Muscle layer of duodenum (tissue), 2 donors: ENCODE measurements at regions not wholly inside any gene's neighbourhood (a gene's known extent, or its start where the extent isn't known, plus 50 kb on each side); places are given as distances from the start of the nearest gene placed in this dataset.

Source experiments
- H3K27ac ChIP-seq: one replicate; pipeline ENCODE4 v1.7.0; 2013; ENCODE audit warnings: mild to moderate bottlenecking, low read length
- H3K27me3 ChIP-seq: one replicate; pipeline ENCODE4 v1.7.0; 2013; ENCODE audit warnings: low read depth, mild to moderate bottlenecking, control low read depth, low read length
- H3K36me3 ChIP-seq, 2 donors: one replicate each; pipeline ENCODE4 v1.7.0; 2013; ENCODE audit warnings: low read length in 2 of 2, control low read depth in 1 of 2, mild to moderate bottlenecking in 1 of 2; ENCODE audit not compliant: insufficient read depth in 2 of 2, control insufficient read depth in 1 of 2
- H3K4me1 ChIP-seq, 2 donors: one replicate each; pipeline ENCODE4 v1.7.0; 2013; ENCODE audit warnings: low read length in 2 of 2, mild to moderate bottlenecking in 2 of 2, control low read depth in 1 of 2, moderate library complexity in 1 of 2; ENCODE audit not compliant: insufficient read depth in 2 of 2, control insufficient read depth in 1 of 2
- H3K4me3 ChIP-seq, 2 donors: one replicate each; pipeline ENCODE4 v1.7.0; 2013; ENCODE audit warnings: low read length in 2 of 2, low read depth in 1 of 2, mild to moderate bottlenecking in 1 of 2
- H3K9me3 ChIP-seq, 2 donors: one replicate each; pipeline ENCODE4 v1.7.0; 2013; ENCODE audit warnings: low read length in 2 of 2, control low read depth in 1 of 2, mild to moderate bottlenecking in 1 of 2; ENCODE audit not compliant: control insufficient read depth in 1 of 2
- donor health status: healthy.

GRCh38 chr4:136457577-136457976, 1074.7 kb downstream of the PCDH18 start:
- Histone ChIP-seq H3K4me3 (no peak overlapping the region), H3K4me1 (no peaks in the 10 kb centered on the region), H3K9me3 (no peaks in the 10 kb centered on the region), H3K36me3 (no peaks in the 10 kb centered on the region), H3K27ac (no peak overlapping the region), H3K27me3 (no peaks in the 10 kb centered on the region)

GRCh38 chr4:136457004-136457403, 1075.3 kb downstream of the PCDH18 start:
- no peak overlapping the region for H3K4me3 ChIP-seq
- H3K27ac ChIP-seq: no peak overlapping the region
- no peaks in the 10 kb centered on the region for H3K4me1 ChIP-seq
- H3K9me3 ChIP-seq: no peaks in the 10 kb centered on the region
- H3K27me3 ChIP-seq: no peaks in the 10 kb centered on the region
- no peaks in the 10 kb centered on the region for H3K36me3 ChIP-seq

- H3K4me1 ChIP-seq: no peaks in the 10 kb centered on the region
- no peak overlapping the region for H3K4me3 ChIP-seq
- no peaks in the 10 kb centered on the region for H3K36me3 ChIP-seq
- H3K27ac ChIP-seq: no peak overlapping the region
- H3K9me3 ChIP-seq: no peaks in the 10 kb centered on the region
- no peaks in the 10 kb centered on the region for H3K27me3 ChIP-seq
Observed at GRCh38 chr4:136443006-136443405, 1089.3 kb downstream of the PCDH18 start.

- H3K27ac ChIP-seq: no peak overlapping the region
- H3K4me3 ChIP-seq: no peak overlapping the region
- H3K9me3 ChIP-seq: no peaks in the 10 kb centered on the region
- H3K4me1 ChIP-seq: no peaks in the 10 kb centered on the region
- no peaks in the 10 kb centered on the region for H3K36me3 ChIP-seq
- H3K27me3 ChIP-seq: no peaks in the 10 kb centered on the region
Observed at GRCh38 chr4:136442447-136442846, 1089.8 kb downstream of the PCDH18 start.

- Histone ChIP-seq H3K4me1 (no peaks in the 10 kb centered on the region), H3K4me3 (no peak overlapping the region), H3K27ac (no peak overlapping the region), H3K27me3 (no peaks in the 10 kb centered on the region), H3K9me3 (no peaks in the 10 kb centered on the region), H3K36me3 (no peaks in the 10 kb centered on the region)
Observed at GRCh38 chr4:136441629-136442282, 1090.5 kb downstream of the PCDH18 start.

- Histone ChIP-seq H3K27ac (no peak overlapping the region), H3K4me1 (no peaks in the 10 kb centered on the region), H3K36me3 (no peaks in the 10 kb centered on the region), H3K9me3 (no peaks in the 10 kb centered on the region), H3K4me3 (no peak overlapping the region), H3K27me3 (no peaks in the 10 kb centered on the region)
Observed at GRCh38 chr4:136438645-136439044, 1093.6 kb downstream of the PCDH18 start.

GRCh38 chr4:136424052-136424451, 1108.2 kb downstream of the PCDH18 start:
- Histone ChIP-seq H3K27ac (no peak overlapping the region), H3K4me1 (no peaks in the 10 kb centered on the region), H3K27me3 (no peaks in the 10 kb centered on the region), H3K9me3 (no peaks in the 10 kb centered on the region), H3K4me3 (no peak overlapping the region), H3K36me3 (no peaks in the 10 kb centered on the region)

GRCh38 chr4:136414981-136415380, 1117.3 kb downstream of the PCDH18 start:
- H3K9me3 ChIP-seq: no peaks in the 10 kb centered on the region

GRCh38 chr4:136412708-136413107, 1119.6 kb downstream of the PCDH18 start:
- Histone ChIP-seq H3K4me1 (no peaks in the 10 kb centered on the region), H3K9me3 (no peaks in the 10 kb centered on the region), H3K4me3 (no peak overlapping the region), H3K36me3 (no peaks in the 10 kb centered on the region), H3K27me3 (no peaks in the 10 kb centered on the region), H3K27ac (no peak overlapping the region)

More at GRCh38 chr4:136414981-136415380, 1117.3 kb downstream of the PCDH18 start:
- Histone ChIP-seq H3K4me3 (no peak overlapping the region), H3K4me1 (no peaks in the 10 kb centered on the region), H3K27me3 (no peaks in the 10 kb centered on the region), H3K27ac (no peak overlapping the region), H3K36me3 (no peaks in the 10 kb centered on the region)

GRCh38 chr4:136400829-136401228, 1131.5 kb downstream of the PCDH18 start:
- no peaks in the 10 kb centered on the region for H3K4me1 ChIP-seq
- no peaks in the 10 kb centered on the region for H3K36me3 ChIP-seq

GRCh38 chr4:136395212-136395722, 1137.0 kb downstream of the PCDH18 start:
- Histone ChIP-seq H3K27me3 (no peaks in the 10 kb centered on the region), H3K9me3 (no peaks in the 10 kb centered on the region), H3K4me3 (peak overlapping the region in 1 of 2 donors; percentile 11), H3K36me3 (no peaks in the 10 kb centered on the region), H3K27ac (no peak overlapping the region), H3K4me1 (no peaks in the 10 kb centered on the region)

More at GRCh38 chr4:136400829-136401228, 1131.5 kb downstream of the PCDH18 start:
- Histone ChIP-seq H3K9me3 (no peaks in the 10 kb centered on the region), H3K4me3 (no peak overlapping the region), H3K27me3 (no peaks in the 10 kb centered on the region), H3K27ac (no peak overlapping the region)

GRCh38 chr4:136392576-136392975, 1139.7 kb downstream of the PCDH18 start:
- Histone ChIP-seq H3K9me3 (no peaks in the 10 kb centered on the region), H3K27ac (no peak overlapping the region), H3K4me1 (no peaks in the 10 kb centered on the region), H3K36me3 (no peaks in the 10 kb centered on the region), H3K4me3 (no peak overlapping the region), H3K27me3 (no peaks in the 10 kb centered on the region)
